Endothelial cell of hepatic sinusoid (primary cell): ENCODE measurements at regions not wholly inside any gene's neighbourhood (a gene's known extent, or its start where the extent isn't known, plus 50 kb on each side); places are given as distances from the start of the nearest gene placed in this dataset.
"Not testable (repeated sequence)": the region's sequence is repeated elsewhere in the genome, so short reads cannot be mapped to it uniquely, and the experiment has no call there.

Experiments used
- in situ Hi-C: cut with HindIII; loops from 2 replicates; pipeline ENCODE4 v1.10.0; 2017; ENCODE audit warnings: low sequenced_read_pairs

DNA sequence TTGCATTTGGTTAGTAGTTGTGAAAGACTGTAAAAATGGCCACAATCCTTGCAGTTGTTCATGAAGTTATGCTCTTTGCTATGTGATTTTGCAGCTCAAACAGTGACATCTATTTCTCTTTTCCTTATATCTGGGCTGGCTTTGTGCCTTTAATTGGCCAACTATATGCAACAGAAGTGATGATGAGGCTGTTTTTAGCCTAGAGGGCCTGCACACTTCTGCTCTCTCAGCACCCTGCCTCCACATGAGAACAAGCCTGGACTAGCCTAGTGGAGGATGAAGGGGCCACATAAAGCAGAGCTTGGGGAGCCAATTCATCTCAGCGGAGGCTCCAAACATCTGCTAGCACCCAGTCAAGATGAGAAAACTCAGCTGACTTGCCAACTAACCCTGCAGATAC is 339.8 kb downstream of the OMA1 start:
- in situ Hi-C loops: no loop called here

DNA sequence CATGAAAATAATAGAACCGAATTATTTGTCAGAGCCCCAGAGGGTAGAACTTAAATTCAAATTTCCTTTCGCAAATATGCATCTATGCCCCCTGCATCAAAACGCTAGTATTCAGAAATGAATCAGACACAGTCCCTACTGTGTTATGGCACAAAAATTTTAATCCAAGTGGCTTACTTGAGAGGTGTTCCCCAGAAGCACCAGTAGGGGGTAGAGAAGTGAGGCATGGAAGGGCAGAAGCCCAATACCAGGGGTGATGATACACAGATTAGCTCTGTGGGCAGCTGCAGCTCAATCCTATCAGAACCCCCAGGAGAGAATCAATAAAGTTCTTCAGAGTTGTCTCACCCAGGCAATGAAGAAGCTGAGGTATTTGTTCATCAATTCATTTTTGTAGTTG is 342.2 kb downstream of the OMA1 start:
- in situ Hi-C loops: no loop called here

DNA sequence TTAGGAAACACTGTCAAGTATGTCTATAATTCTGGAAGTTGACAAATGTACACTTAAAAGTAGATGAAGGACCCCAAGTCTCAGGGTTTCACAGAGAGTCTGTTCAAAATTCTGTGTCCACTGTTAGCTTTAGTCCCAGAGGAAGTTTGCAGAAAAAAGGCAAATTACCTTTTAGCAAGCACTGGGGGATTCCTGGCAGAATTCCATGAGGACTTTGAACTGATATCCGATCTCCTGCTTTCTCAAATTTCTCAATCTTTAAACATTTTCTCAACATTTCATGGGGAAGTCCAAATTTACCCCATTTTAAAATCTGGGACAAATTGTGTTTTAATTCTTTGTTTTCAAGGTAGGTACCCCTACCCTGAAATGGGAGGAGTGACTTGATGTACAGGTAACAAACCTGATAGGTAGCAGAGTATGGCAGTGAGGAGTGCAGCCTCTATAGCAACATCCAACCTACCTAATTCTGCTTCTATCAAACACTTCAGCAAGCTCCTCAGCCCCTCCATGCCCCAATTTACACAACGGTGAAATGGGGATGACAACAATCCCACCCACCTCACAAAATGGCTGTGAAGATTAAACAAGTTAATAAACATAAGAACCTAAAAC is 344.9 kb downstream of the OMA1 start:
- in situ Hi-C loops: no loop called here

DNA sequence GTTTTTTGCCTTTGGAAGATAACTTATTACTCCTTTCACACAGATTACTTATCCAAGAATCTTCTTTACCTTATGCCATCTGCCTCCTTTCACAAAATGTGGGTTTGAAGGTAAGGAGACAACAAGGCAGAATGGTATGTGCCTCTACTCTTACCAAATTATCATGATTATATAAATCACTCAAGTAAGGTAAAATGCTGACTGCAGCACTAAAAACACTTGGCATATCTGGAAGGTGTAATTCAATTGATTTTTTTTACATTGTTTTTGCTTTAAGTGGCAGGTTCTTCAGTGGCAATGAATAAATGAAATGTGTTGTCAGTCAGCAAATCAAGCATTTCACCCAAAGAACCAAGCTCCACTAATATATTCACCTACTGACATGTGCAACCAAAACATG is 346.1 kb downstream of the OMA1 start:
- in situ Hi-C loops: no loop called here

DNA sequence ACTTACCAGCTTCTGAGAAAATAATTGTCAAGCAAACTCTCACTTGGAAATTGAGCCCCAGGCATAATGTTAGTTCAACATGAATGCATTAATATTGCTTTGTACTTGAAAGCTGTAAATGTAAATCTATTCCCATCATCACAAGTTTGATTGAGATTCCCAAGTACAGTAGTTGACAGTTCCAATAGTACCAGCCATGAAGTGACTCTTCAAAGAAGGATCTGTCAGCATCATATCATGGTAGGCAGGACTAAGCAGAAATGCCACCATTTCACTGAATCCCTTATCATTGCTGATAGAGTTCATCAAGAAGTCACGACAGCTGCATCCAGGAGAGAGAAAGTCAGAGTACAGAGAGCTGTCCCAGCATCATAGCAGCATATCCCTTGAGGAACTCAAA is 348.7 kb downstream of the OMA1 start:
- in situ Hi-C loops: no loop called here

DNA sequence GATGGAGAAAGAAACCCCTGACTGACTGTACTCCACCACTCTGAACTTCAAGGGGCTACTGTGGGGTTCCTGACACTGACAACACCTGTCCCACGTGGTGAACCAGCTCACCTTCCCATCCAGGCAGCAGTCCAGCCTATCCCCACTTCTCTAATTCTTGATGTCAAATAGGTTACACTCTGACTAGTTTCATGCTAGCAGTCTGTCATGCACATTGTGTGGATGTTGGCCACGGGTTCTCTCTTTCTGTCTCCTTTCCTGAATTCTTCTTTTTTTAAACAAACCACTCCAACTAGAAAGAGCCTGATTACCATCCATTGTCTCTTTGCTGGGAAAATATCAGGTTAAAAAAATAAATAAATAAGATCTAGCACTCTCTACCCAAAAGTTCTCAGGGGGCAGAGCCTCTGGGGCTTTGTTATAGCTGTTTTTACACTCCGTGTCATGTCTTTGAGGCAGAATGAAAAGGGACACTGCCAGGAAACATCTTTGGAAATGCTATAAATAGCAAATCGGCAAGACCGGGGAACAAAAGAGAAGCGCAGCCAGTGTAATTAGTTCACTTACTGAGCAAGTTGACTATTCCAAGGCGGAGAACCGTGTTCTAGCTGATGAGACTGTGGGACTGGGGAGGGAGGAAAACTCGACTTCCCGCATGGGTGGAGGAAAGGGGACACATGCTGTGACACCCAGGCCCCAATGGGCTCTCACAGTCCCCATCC is 356.1 kb downstream of the OMA1 start:
- in situ Hi-C loops: no loop called here

DNA sequence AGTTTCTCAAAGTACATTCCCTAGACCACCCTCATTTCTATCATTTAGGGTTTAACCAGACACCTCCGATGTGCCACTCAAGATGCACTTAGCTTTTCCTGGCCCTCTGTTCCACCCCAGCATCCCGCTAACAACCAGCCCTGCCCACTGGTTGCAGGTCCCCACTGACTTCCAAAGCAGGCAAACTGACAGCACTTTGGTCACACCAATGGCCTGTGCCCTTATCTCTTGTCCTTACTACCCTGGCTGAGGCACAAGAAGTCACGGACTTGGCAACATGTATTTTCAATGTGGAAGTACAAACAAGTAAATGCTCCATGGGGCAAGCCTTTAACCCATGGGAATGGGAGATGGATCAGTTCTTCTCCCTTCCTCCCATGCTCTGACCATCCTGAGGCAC is 357.1 kb downstream of the OMA1 start:
- in situ Hi-C loops: no loop called here

DNA sequence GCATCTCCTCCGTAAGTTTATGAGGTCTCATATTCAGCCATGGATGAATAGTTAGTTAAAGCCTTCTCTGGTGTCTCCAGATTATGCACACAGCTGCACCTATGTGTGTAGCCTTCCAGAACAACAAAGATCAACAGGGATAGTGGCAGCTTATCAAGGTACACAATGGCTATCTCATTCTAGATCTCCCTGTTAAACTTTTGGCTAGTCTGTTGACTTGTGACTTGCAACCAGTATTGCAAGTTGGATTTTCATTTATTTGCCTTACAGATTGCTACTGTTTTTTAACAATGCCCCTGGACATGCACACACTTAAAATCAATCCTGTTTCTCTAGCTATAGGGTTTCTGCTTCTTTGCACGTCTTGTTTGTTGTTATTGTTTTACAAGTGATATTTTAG is 363.2 kb downstream of the OMA1 start:
- in situ Hi-C loops: no loop called here

DNA sequence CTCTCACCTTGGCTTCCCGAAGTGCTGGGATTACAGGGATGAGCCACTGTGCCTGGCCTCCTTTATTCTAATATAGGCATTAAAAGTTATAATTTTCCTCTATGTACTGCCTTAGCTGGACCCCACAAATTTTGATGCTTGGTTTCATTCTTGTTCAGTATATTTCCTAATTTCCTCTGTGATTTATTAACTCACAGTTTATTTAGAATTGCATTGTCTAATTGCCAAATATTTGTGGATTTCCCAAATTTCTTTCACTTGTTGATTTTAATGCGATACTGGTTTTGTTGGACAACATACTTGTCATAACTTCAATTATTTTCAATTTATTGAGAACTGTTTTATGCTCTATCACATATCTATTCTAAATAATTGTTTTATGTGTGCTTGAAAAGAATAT is 366.0 kb downstream of the OMA1 start:
- in situ Hi-C loops: no loop called here

DNA sequence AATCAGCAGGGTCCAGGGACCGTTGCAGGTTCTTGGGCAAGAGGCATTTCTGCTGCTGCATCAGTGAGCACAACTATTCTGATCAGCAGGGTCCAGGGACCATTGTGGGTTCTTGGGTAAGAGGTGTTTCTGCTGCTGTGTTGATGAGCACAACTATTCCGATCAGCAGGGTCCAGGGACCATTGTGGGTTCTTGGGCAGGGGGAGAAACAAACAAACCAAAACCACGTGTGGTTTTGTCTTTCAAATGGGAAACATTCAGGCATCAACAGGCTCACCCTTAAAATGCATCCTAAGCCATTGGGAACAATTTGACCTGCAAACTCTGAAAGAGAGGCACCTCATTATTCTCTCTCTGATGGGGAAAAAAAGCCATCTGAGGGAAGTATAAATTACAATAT is 377.4 kb downstream of the OMA1 start:
- in situ Hi-C loops: not testable (repeated sequence)

DNA sequence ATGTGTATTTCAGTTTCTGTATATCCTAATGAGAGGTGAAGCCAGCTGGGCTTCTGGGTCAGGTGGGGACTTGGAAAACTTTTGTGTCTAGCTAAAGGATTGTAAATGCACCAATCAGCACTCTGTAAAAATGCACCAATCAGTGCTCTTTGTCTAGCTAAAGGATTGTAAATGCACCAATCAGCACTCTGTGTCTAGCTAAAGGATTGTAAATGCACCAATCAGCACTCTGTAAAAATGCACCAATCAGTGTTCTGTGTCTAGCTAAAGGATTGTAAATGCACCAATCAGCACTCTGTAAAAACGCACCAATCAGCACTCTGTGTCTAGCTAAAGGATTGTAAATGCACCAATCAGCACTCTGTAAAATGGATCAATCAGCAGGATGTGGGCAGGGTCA is 379.4 kb downstream of the OMA1 start:
- in situ Hi-C loops: not testable (repeated sequence)

DNA sequence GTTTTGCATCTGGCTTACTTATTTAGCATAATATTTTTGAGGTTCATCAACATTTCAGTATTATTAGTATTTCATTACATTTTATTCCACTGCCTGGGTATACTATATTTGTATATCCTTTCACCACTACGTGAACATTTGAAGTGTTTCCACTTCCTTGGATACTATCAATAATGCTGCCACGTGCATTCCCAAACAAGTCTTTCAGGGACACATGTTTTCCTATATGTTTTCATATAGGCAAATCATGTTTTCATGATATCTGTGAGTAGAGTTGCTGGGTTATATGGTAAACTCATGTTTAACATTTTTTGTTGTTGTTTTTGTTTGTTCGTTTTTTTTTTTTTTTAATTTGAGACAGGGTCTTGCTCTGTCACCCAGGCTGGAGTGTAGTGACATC is 380.1 kb downstream of the OMA1 start:
- in situ Hi-C loops: no loop called here

DNA sequence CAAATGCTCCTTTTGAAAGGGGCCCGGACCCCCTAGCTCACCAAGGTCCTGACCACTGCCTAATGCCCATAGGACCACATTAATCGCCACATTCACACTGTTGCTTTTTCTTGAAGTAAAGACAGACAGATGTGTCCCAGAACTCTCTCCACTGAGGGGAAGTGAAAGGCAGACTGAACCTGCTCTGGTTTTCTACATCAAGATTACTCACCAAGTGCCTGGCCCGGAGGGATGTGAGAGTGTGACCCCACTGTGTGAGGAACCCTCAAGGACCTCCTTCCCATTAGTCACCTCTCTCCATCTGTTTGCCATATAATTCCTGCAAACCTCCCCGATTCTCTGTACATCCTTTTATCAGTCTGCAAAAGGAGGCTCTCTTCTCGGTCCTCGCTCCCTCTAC is 381.5 kb downstream of the OMA1 start:
- in situ Hi-C loops: no loop called here

DNA sequence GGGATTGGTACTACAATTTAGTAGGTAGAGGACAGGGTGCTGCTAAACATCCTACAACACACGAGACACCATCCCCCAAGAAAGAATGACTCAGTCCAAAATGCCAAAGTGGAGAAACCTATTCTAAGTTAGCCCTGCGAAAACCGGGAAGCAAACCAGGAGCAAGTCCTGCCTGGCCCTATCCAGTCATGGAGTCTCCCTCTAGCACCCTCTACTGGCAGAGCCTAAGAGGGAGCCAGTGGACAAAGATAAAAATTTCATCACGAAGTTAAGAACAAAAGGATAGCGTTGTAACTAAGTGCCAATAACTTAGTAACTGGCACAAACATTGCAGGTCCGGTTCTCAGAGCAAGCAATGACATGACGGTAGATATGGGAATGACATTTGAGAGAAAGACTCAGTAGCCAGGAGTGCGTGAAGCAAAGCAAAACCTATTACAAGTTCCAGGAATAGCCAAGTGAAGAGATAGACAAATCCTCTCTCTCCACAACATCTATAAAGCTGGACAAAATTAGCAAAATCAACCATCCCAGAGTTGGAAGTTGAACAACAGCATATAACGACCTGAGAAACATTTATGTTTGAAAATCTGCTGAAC is 383.5 kb downstream of the OMA1 start:
- in situ Hi-C loops: no loop called here

DNA sequence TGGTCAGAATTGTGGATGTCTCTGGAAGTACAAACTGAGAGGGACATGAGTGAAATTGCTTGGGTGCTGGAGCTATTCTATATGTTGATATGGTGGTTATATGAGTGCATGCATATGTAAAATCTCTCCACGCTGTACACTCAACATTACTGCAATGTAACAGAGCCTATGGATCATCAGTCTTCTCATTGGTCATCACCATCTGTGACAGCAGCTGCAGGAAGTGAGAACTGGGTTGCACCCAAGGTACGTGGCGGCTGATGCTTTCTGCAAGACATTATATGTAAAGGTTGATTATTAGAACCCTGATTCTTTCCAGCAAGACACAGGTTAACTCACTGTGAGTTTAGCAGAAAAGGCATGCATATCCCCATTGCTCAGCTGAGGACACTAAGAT is 387.1 kb downstream of the OMA1 start:
- in situ Hi-C loops: no loop called here

DNA sequence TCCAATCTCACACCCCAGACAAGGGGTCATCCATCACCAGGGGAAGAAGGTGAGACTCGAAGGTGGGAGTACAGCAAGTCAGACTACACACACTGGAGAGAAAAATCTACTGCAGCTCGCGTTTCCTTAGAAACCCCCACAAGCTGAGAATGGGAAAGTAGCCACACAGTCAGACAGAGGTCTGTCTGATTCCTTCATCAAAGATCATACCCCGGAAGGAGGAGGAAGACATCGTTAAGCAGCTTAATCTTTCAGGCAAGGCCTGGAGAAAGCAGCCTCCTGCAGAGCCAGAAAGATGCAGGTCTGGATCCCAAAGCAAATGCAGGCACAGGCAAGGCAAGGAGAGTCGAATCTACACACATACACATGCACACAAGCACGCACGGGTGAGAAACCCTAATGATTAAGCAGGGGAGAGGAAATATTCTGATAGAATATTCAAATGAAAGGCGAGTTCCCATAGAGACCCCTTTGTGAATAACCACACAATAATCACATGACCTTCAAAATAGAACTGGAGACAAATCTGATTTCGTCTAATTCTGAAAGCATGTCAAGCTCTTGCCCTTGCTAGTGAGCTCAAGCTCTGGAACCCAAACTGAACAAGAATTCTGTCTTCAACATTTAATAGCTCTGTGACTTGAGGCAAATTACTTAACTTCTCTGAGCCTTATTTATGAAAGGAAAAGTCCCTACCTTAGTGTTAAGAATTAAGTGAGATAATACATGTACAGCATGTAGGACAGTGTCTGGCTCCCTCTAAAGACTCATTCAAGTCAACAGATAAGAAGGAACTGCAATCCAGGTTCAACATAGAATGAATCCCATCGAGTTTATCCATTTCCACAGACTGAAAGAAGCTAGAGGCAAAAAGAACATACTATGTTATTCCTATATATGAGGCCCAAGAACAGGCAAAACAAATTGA is 387.8 kb downstream of the OMA1 start:
- in situ Hi-C loops: no loop called here

DNA sequence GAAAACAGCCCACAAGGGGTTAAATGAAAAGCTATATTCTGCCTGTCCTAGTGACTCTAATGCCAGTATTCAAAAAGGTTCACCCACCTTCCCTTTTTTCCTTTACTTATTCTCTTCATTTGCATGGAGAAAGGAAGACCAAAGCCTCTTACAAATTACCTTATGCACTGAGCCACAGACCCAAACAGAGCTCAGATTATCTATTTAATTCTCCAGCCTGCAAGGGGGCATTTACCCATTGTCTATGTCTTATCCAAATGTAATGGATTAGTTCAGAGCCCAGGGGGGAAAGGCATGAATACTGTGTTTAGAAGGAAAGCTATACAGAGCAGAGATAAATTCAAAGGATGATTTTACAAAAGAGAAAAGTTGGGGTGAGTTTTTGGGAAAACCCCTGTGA is 388.5 kb downstream of the OMA1 start:
- in situ Hi-C loops: no loop called here

DNA sequence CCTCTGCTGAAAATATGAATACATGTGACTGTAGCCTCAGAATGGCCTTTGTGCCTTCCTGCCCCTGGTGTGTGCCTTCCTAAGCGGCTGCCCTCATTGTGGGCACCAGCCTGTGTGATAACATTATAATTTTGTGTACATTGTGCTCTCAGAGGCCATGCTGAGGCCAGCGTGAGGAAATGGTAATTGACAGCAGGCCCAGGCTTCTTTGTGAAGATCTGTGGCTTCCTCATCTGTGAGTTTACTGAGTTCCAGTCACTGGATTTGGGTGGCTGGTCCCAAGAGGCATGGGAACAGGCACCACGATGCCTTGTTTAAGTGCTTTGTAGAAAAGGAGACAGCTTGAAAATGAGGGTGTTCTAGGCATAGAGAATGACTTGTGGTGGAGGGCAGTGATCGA is 389.3 kb downstream of the OMA1 start:
- in situ Hi-C loops: no loop called here

DNA sequence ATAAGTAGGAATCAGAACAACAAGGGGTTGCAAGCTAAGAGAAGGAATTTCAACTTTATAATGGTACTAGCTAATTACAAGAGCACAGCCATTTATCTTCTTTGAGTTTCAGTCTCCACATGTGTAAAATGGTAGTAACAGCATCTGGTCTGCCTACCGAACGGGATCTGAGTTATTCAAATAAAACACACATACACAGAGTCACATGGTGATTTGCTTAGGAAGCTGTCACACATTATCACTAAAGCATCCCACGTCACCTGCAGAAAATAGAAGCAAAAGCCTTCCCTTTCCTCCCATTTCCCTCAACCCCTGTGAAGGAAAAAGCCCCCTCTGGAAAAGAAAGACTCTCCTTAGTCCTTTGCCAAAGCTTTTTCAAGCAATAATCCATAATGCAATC is 389.7 kb downstream of the OMA1 start:
- in situ Hi-C loops: no loop called here

DNA sequence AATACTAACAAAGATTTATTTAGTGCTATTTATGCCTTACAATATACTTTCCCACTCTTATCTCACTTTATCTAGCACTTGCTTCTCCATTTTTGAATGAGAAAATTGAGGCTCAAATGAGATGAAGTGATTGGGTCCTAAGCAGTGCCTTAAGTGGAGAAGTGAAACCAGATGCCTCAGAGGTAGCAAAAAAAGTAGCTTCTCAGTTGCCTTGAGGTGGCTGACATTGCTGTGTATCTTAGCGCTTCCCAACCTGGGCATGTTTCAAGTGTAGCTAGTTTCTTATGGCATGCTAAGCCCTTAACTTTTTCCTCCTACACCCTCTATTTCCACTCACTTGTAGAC is 390.4 kb downstream of the OMA1 start:
- in situ Hi-C loops: no loop called here

DNA sequence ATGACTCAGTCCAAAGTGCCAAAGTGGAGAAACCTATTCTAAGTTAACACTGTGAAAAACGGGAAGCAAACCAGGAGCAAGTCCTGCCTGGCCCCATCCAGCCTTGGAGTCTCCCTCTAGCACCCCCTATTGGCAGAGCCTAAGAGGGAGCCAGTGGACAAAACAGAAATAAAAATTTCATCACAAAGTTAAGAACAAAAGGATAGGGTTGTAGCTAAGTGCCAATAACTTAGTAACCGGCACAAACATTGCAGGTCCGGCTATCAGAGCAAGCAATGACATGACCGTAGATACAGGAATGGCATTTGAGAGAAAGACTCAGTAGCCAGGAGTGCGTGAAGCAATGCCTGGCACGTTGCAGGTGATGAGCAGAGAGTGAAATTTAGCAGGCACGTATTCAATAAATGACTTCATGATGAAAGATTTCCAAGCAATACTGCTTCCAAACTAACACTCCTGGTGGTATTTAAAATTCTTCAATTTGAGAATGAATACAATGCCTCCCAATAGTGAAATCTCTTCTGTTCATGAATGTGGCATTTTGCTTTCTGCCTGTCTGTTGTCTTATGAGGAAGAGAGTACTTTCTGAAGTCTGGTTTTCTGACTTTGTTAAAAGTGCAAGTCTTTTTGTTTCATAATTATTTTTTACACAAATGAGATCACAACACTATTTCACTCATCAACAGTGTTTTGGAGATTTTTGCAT is 391.0 kb downstream of the OMA1 start:
- in situ Hi-C loops: no loop called here
